Cardiac muscle cell (in vitro differentiated cells and primary cell): ENCODE measurements at regions not wholly inside any gene's neighbourhood (a gene's known extent, or its start where the extent isn't known, plus 50 kb on each side); places are given as distances from the start of the nearest gene placed in this dataset.
A peak's percentile ranks its signal among the peaks of the same experiment; 100 is the strongest.

Source experiments
- DNase-seq, 2 donors: peaks; one replicate each; pipeline versions ENCODE4 v3.0.0 to v3.0.0-alpha.2; 2010 to 2017; ENCODE audit warnings: low read depth in 1 of 2, low spot score in 1 of 2
- H3K27ac ChIP-seq: fragments of 200-600 bp; sonication (generic); 2 replicates; pipeline ENCODE4 v1.5.1; 2016
- H3K27me3 ChIP-seq: fragments of 200-600 bp; sonication (generic); 2 replicates; pipeline ENCODE4 v1.6.0; 2016; ENCODE audit warnings: control low read depth
- H3K36me3 ChIP-seq: fragments of 200-600 bp; sonication (generic); 2 replicates; pipeline ENCODE4 v1.5.1; 2016; ENCODE audit warnings: control low read depth
- H3K4me1 ChIP-seq: fragments of 200-600 bp; sonication (generic); 2 replicates; pipeline ENCODE4 v1.8.1; 2017; ENCODE audit warnings: low read depth, mild to moderate bottlenecking, mixed run types
- H3K4me3 ChIP-seq: fragments of 200-600 bp; sonication (generic); 2 replicates; pipeline ENCODE4 v1.5.1; 2016; ENCODE audit warnings: mild to moderate bottlenecking
- H3K9me3 ChIP-seq: fragments of 200-600 bp; sonication (generic); 2 replicates; pipeline ENCODE4 v1.5.1; 2017; ENCODE audit warnings: low read depth, mild to moderate bottlenecking, control low read depth
- CTCF ChIP-seq: IDR thresholded peaks from 2 replicates; pipeline ENCODE4 v1.5.1; 2012; ENCODE audit warnings: low read depth, mild to moderate bottlenecking, low read length

GRCh38 chr3:13266005-13266404 lies 154.1 kb downstream of the NUP210 start:
- Histone ChIP-seq H3K4me1 (peaks cover 25% of the 10 kb centered on the region), H3K9me3 (no peaks in the 10 kb centered on the region), H3K27me3 (no peaks in the 10 kb centered on the region), H3K27ac (no peak overlapping the region), H3K4me3 (no peak overlapping the region), H3K36me3 (no peaks in the 10 kb centered on the region)
- TF ChIP-seq CTCF: no peak
- no peak for DNase-seq

- H3K4me3 ChIP-seq: no peak overlapping the region
- H3K9me3 ChIP-seq: no peaks in the 10 kb centered on the region
- DNase-seq: no peak
- H3K36me3 ChIP-seq: no peaks in the 10 kb centered on the region
- no peak overlapping the region for H3K27ac ChIP-seq
- H3K27me3 ChIP-seq: no peaks in the 10 kb centered on the region
- no peak for TF ChIP-seq CTCF
- H3K4me1 ChIP-seq: peaks cover 30% of the 10 kb centered on the region
These were observed 154.6 kb downstream of the NUP210 start for GRCh38 chr3:13265507-13265906.

- H3K36me3 ChIP-seq: no peaks in the 10 kb centered on the region
- no peak for DNase-seq
- no peaks in the 10 kb centered on the region for H3K27me3 ChIP-seq
- H3K4me1 ChIP-seq: peaks cover 35% of the 10 kb centered on the region
- peak overlapping the region; percentile 82 for H3K27ac ChIP-seq
- TF ChIP-seq CTCF: no peak
- H3K4me3 ChIP-seq: no peak overlapping the region
- no peaks in the 10 kb centered on the region for H3K9me3 ChIP-seq
These were observed 155.1 kb downstream of the NUP210 start for GRCh38 chr3:13265016-13265415.

GRCh38 chr3:13264468-13264795 lies 155.7 kb downstream of the NUP210 start:
- no peak overlapping the region for H3K4me3 ChIP-seq
- DNase-seq: no peak
- TF ChIP-seq CTCF: no peak
- no peaks in the 10 kb centered on the region for H3K27me3 ChIP-seq
- H3K36me3 ChIP-seq: no peaks in the 10 kb centered on the region
- peaks cover 41% of the 10 kb centered on the region for H3K4me1 ChIP-seq
- no peaks in the 10 kb centered on the region for H3K9me3 ChIP-seq
- peak overlapping the region; percentile 82 for H3K27ac ChIP-seq

GRCh38 chr3:13263770-13264467 lies 156.2 kb downstream of the NUP210 start:
- Histone ChIP-seq H3K27me3 (no peaks in the 10 kb centered on the region), H3K27ac (peak overlapping the region; percentile 82)
- DNase-seq: peak in 1 of 2 donors; percentile 72

More at GRCh38 chr3:13263770-13264467, 156.2 kb downstream of the NUP210 start:
- H3K4me3 ChIP-seq: no peak overlapping the region
- H3K36me3 ChIP-seq: no peaks in the 10 kb centered on the region
- no peak for TF ChIP-seq CTCF
- H3K9me3 ChIP-seq: no peaks in the 10 kb centered on the region
- H3K4me1 ChIP-seq: peaks cover 43% of the 10 kb centered on the region
